Epithelial cell of proximal tubule (primary cell): ENCODE measurements at regions not wholly inside any gene's neighbourhood (a gene's known extent, or its start where the extent isn't known, plus 50 kb on each side); places are given as distances from the start of the nearest gene placed in this dataset.

ENCODE experiments used
- DNase-seq: peaks from one replicate; pipeline ENCODE4 v3.0.0-alpha.2; 2011; ENCODE audit warnings: low read depth
- H3K4me3 ChIP-seq: 2 replicates; pipeline ENCODE4 v1.5.1; 2011; ENCODE audit warnings: low read depth, mild to moderate bottlenecking, low read length
- TF ChIP-seq, protein P1 (sequence below): conservative IDR thresholded peaks from 2 replicates; pipeline ENCODE4 v1.5.1; 2012; ENCODE audit warnings: low read depth, mild to moderate bottlenecking, low read length

DNA sequence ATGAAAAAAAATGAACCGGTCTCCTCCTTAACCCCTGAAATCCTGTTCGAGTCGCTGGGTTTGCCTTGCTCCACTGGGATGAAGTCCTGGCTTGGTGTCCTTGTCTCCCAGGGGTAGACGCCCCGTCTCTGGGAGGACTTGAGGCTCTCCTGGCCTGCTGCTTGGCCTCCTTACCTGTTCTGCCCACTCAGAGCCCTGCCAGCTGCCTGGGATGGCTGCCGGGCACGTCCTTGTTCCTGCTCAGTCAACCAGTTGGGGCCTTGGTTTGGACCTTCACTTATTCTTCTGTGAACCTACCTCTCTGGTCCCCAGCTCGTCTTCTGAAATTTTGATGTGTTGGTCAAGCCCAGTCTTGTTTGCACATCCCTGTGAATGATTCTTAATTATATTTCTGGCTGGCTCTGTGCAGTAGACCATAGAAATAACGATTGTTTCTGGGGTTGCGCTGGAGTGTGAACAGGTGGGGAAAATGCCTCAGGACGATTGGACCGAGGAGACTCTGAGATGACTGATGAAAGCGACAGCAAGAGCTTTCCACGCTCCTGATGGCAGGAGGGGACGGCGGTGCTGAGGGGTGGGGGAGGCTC is 126.5 kb upstream of the ESR1 start:
- TF ChIP-seq, protein P1, sequence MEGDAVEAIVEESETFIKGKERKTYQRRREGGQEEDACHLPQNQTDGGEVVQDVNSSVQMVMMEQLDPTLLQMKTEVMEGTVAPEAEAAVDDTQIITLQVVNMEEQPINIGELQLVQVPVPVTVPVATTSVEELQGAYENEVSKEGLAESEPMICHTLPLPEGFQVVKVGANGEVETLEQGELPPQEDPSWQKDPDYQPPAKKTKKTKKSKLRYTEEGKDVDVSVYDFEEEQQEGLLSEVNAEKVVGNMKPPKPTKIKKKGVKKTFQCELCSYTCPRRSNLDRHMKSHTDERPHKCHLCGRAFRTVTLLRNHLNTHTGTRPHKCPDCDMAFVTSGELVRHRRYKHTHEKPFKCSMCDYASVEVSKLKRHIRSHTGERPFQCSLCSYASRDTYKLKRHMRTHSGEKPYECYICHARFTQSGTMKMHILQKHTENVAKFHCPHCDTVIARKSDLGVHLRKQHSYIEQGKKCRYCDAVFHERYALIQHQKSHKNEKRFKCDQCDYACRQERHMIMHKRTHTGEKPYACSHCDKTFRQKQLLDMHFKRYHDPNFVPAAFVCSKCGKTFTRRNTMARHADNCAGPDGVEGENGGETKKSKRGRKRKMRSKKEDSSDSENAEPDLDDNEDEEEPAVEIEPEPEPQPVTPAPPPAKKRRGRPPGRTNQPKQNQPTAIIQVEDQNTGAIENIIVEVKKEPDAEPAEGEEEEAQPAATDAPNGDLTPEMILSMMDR, result no peak
- peak overlapping the region; percentile 37 for H3K4me3 ChIP-seq
- DNase-seq, result no peak

DNA sequence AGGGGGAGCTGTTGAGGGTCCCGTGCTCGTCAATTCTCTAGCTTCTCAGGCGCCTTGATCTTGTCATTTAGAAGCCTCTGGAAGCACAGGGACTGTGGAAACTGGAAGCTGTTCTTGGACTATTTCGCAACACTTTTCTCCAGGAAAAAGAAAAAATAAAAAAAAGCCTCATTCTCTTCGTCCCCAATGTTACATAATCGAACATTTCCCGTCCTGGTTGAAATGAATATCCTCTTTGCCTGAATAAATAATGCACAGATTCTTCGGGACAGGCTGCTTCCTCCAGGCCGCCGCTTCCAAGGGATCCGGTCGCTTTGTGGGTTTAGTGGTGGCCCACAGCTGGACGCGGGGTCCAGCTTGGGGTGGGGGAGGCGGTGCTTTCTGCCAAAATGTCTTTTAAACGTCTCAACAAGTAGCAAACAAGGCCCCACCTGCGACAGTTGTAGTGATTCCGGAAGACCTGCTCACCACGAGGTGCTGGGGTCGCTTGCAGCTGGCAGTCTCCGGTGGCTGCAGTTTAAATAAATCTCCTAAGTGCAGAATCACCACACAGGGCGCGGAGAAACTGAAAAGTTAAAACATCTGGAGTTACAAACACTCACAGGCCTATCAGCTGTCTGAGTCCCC is 125.9 kb upstream of the ESR1 start:
- no peak for DNase-seq
- H3K4me3 ChIP-seq, result peak overlapping the region; percentile 37
- TF ChIP-seq, protein P1, result no peak

- DNase-seq, result no peak
- TF ChIP-seq, protein P1, result no peak
- H3K4me3 ChIP-seq, result no peak overlapping the region
These were observed 125.2 kb upstream of the ESR1 start for GRCh38 chr6:151682251-151682650.

GRCh38 chr6:151682922-151683321 is 124.6 kb upstream of the ESR1 start:
- TF ChIP-seq, protein P1, result no peak
- no peak for DNase-seq
- H3K4me3 ChIP-seq, result no peak overlapping the region

GRCh38 chr6:151683381-151683780 is 124.1 kb upstream of the ESR1 start:
- no peak for DNase-seq
- TF ChIP-seq, protein P1, result no peak
- H3K4me3 ChIP-seq, result no peak overlapping the region

- TF ChIP-seq, protein P1, result no peak
These were observed 117.8 kb upstream of the ESR1 start for GRCh38 chr6:151689499-151690201.

More at GRCh38 chr6:151689499-151690201, 117.8 kb upstream of the ESR1 start:
- H3K4me3 ChIP-seq, result peak overlapping the region; percentile 45
- DNase-seq, result no peak
